H9 (cell line): ENCODE measurements at regions not wholly inside any gene's neighbourhood (a gene's known extent, or its start where the extent isn't known, plus 50 kb on each side); places are given as distances from the start of the nearest gene placed in this dataset.

Source experiments
- DNase-seq: peaks from one replicate; pipeline ENCODE4 v3.0.0-alpha.2; 2017
- H2AFZ ChIP-seq: one replicate; pipeline ENCODE4 v1.6.1; 2013; ENCODE audit warnings: mild to moderate bottlenecking, low read length, control low read depth, moderate library complexity
- H2AK5ac ChIP-seq: 2 replicates; pipeline ENCODE4 v1.6.1; 2013; ENCODE audit warnings: low read length, control low read depth, mixed read lengths; ENCODE audit not compliant: insufficient read length
- H2BK120ac ChIP-seq: one replicate; pipeline ENCODE4 v1.6.1; 2013; ENCODE audit warnings: low read depth, mild to moderate bottlenecking, low read length, control low read depth, inconsistent platforms; ENCODE audit not compliant: poor library complexity, severe bottlenecking
- H2BK12ac ChIP-seq: 2 replicates; pipeline ENCODE4 v1.6.1; 2013; ENCODE audit warnings: low read length, control low read depth, mixed read lengths, low read depth; ENCODE audit not compliant: insufficient read length
- H2BK15ac ChIP-seq: 2 replicates; pipeline ENCODE4 v1.6.1; 2013; ENCODE audit warnings: low read depth, low read length, control low read depth
- H2BK20ac ChIP-seq: one replicate; pipeline ENCODE4 v1.6.1; 2013; ENCODE audit warnings: low read depth, mild to moderate bottlenecking, low read length, control low read depth, inconsistent platforms; ENCODE audit not compliant: poor library complexity, severe bottlenecking
- H2BK5ac ChIP-seq: 2 replicates; pipeline ENCODE4 v1.6.1; 2013; ENCODE audit warnings: low read length, control low read depth, mixed read lengths; ENCODE audit not compliant: insufficient read length
- H3K14ac ChIP-seq: 2 replicates; pipeline ENCODE4 v1.6.1; 2013; ENCODE audit warnings: low read length, control low read depth; ENCODE audit not compliant: insufficient read depth
- H3K18ac ChIP-seq: 2 replicates; pipeline ENCODE4 v1.6.1; 2013; ENCODE audit warnings: low read depth, mild to moderate bottlenecking, mixed read lengths, low read length, control low read depth; ENCODE audit not compliant: insufficient read length
- H3K23ac ChIP-seq: 2 replicates; pipeline ENCODE4 v1.6.1; 2013; ENCODE audit warnings: low read length, control low read depth, mixed read lengths, low read depth; ENCODE audit not compliant: insufficient read length
- H3K23me2 ChIP-seq: 2 replicates; pipeline ENCODE4 v1.6.1; 2013; ENCODE audit warnings: low read depth, mild to moderate bottlenecking, mixed read lengths, low read length, control low read depth; ENCODE audit not compliant: insufficient read length, poor library complexity, severe bottlenecking
- H3K27ac ChIP-seq: 2 replicates; pipeline ENCODE4 v1.5.1; 2013; ENCODE audit warnings: low read length, control low read depth, mixed read lengths, low read depth; ENCODE audit not compliant: insufficient read length
- H3K27me3 ChIP-seq: 2 replicates; pipeline ENCODE4 v1.6.1; 2013; ENCODE audit warnings: low read length, control low read depth, inconsistent platforms; ENCODE audit not compliant: insufficient read depth
- H3K4ac ChIP-seq: 2 replicates; pipeline ENCODE4 v1.6.1; 2013; ENCODE audit warnings: low read depth, mild to moderate bottlenecking, control low read depth, inconsistent platforms, low read length, moderate library complexity
- H3K4me1 ChIP-seq: 2 replicates; pipeline ENCODE4 v1.6.1; 2013; ENCODE audit warnings: low read length, control low read depth, inconsistent platforms; ENCODE audit not compliant: insufficient read depth
- H3K4me2 ChIP-seq: 2 replicates; pipeline ENCODE4 v1.6.1; 2013; ENCODE audit warnings: low read length, control low read depth, mixed read lengths; ENCODE audit not compliant: insufficient read length, insufficient read depth
- H3K56ac ChIP-seq: 2 replicates; pipeline ENCODE4 v1.6.1; 2013; ENCODE audit warnings: low read depth, mild to moderate bottlenecking, mixed read lengths, low read length, control low read depth; ENCODE audit not compliant: insufficient read length
- H3K79me1 ChIP-seq: 2 replicates; pipeline ENCODE4 v1.6.1; 2013; ENCODE audit warnings: low read depth, mild to moderate bottlenecking, moderate library complexity, low read length, control low read depth, inconsistent platforms; ENCODE audit not compliant: insufficient read depth, poor library complexity, severe bottlenecking
- H3K79me2 ChIP-seq: 2 replicates; pipeline ENCODE4 v1.6.1; 2013; ENCODE audit warnings: low read length, control low read depth, inconsistent platforms; ENCODE audit not compliant: insufficient read depth
- H3K9ac ChIP-seq: 2 replicates; pipeline ENCODE4 v1.6.1; 2013; ENCODE audit warnings: low read length, control low read depth, mixed read lengths; ENCODE audit not compliant: insufficient read length; ENCODE audit errors: extremely low read depth
- H3K9me3 ChIP-seq: one replicate; pipeline ENCODE4 v1.6.1; 2013; ENCODE audit warnings: low read depth, low read length, inconsistent platforms; ENCODE audit not compliant: control insufficient read depth
- H3T11ph ChIP-seq: one replicate; pipeline ENCODE4 v1.6.1; 2013; ENCODE audit warnings: mild to moderate bottlenecking, low read length, control low read depth, inconsistent platforms
- H4K20me1 ChIP-seq: one replicate; pipeline ENCODE4 v1.6.1; 2013; ENCODE audit not compliant: control insufficient read depth, insufficient read length, insufficient read depth
- H4K5ac ChIP-seq: 2 replicates; pipeline ENCODE4 v1.6.1; 2013; ENCODE audit warnings: low read depth, mild to moderate bottlenecking, mixed read lengths, low read length, control low read depth; ENCODE audit not compliant: insufficient read length
- H4K8ac ChIP-seq: replicated peaks from 2 replicates; pipeline ENCODE4 v1.6.1; 2013; ENCODE audit warnings: low read length, control low read depth, mixed read lengths, low read depth; ENCODE audit not compliant: insufficient read length
- H4K91ac ChIP-seq: 2 replicates; pipeline ENCODE4 v1.6.1; 2013; ENCODE audit warnings: low read depth, mild to moderate bottlenecking, moderate library complexity, mixed read lengths, low read length, control low read depth; ENCODE audit not compliant: insufficient read length
- H3K27ac Mint-ChIP-seq, 3 experiments: 2 replicates in 2 of 3; 3 replicates in 1 of 3; pipeline ENCODE4 v1.8.0; 2020 to 2021; ENCODE audit warnings: mixed read lengths in 3 of 3, mild to moderate bottlenecking in 1 of 3, moderate library complexity in 1 of 3
- H3K27me3 Mint-ChIP-seq: 2 replicates; pipeline ENCODE4 v1.8.0; 2021; ENCODE audit warnings: low read depth, mild to moderate bottlenecking, moderate library complexity, mixed read lengths
- H3K36me3 Mint-ChIP-seq, 3 experiments: 2 replicates in 2 of 3; 3 replicates in 1 of 3; pipeline ENCODE4 v1.8.0; 2020 to 2021; ENCODE audit warnings: low read depth in 3 of 3, mixed read lengths in 3 of 3; ENCODE audit not compliant: insufficient read depth in 1 of 3
- H3K4me1 Mint-ChIP-seq, 2 experiments: 2 replicates each; pipeline ENCODE4 v1.8.0; 2020; ENCODE audit warnings: mixed read lengths in 2 of 2
- H3K4me3 Mint-ChIP-seq, 2 experiments: 2 replicates in 1 of 2; 3 replicates in 1 of 2; pipeline ENCODE4 v1.8.0; 2020 to 2021; ENCODE audit warnings: mild to moderate bottlenecking in 2 of 2, mixed read lengths in 2 of 2, moderate library complexity in 1 of 2
- H3K9me3 Mint-ChIP-seq, 2 experiments: 2 replicates in 1 of 2; 3 replicates in 1 of 2; pipeline ENCODE4 v1.8.0; 2020; ENCODE audit warnings: mild to moderate bottlenecking in 2 of 2, mixed read lengths in 2 of 2, moderate library complexity in 1 of 2
- WGBS: extraction: QIAGEN DNeasy Blood & Tissue Kit; methylation state at CpG from one replicate; pipeline ENCODE4 v1.1.7; 2013; ENCODE audit warnings: missing lambda C conversion rate, low lambda C conversion rate, mixed read lengths; ENCODE audit not compliant: insufficient read length; ENCODE audit errors: extremely low coverage; 5-methylcytosine and 5-hydroxymethylcytosine counted together
- TF ChIP-seq, protein P1 (sequence below): fragments of 200-600 bp; sonication (generic); conservative IDR thresholded peaks from 3 replicates; pipeline ENCODE4 v1.8.0; 2021; ENCODE audit warnings: antibody characterized with exemption, mild to moderate bottlenecking

DNA sequence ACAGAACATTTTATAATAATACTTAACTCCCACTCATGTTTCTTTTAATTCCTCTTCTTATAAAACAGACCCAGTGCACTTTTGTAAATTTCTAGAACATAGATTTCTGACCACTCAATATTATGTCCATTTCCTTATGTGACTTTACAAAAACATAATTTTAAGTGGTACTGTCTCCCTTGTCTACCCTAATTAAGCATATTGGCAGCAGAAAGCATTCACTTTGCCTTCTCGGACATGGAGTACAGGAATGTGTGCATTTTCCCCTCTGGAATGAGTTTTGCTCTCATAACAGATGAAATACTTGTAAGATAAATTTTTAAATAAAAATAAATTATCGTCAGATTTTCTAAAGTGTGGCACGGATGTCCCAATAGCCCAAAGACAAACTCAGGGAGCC, 129.5 kb upstream of the MDM1 start:
- no peak overlapping the region for H2BK12ac ChIP-seq
- H2BK20ac ChIP-seq = no peak overlapping the region
- Mint-ChIP-seq H3K4me3 (no peak overlapping the region), H3K4me1 (peaks cover 2 to 7% of the 10 kb centered on the region in 2 experiments; a peak in 3 of 4 replicates), H3K27me3 (no peaks in the 10 kb centered on the region; the same call in 1 of the 2 replicates), H3K36me3 (peaks cover 0 to 3% (median 0%) of the 10 kb centered on the region in 3 experiments; a peak in 1 of 7 replicates), H3K27ac (no peak overlapping the region), H3K9me3 (no peaks in the 10 kb centered on the region)
- no peak overlapping the region for H3K9ac ChIP-seq
- H2BK15ac ChIP-seq = no peak overlapping the region
- TF ChIP-seq, protein P1, sequence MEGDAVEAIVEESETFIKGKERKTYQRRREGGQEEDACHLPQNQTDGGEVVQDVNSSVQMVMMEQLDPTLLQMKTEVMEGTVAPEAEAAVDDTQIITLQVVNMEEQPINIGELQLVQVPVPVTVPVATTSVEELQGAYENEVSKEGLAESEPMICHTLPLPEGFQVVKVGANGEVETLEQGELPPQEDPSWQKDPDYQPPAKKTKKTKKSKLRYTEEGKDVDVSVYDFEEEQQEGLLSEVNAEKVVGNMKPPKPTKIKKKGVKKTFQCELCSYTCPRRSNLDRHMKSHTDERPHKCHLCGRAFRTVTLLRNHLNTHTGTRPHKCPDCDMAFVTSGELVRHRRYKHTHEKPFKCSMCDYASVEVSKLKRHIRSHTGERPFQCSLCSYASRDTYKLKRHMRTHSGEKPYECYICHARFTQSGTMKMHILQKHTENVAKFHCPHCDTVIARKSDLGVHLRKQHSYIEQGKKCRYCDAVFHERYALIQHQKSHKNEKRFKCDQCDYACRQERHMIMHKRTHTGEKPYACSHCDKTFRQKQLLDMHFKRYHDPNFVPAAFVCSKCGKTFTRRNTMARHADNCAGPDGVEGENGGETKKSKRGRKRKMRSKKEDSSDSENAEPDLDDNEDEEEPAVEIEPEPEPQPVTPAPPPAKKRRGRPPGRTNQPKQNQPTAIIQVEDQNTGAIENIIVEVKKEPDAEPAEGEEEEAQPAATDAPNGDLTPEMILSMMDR = no peak
- no peak overlapping the region for H4K8ac ChIP-seq
- no peak overlapping the region for H2BK120ac ChIP-seq
- H3K56ac ChIP-seq = no peak overlapping the region
- no peak overlapping the region for H2AFZ ChIP-seq
- H3K27ac ChIP-seq = no peak overlapping the region
- no peak for DNase-seq
- no peak overlapping the region for H2AK5ac ChIP-seq
- H4K20me1 ChIP-seq = no peaks in the 10 kb centered on the region
- no CpG with 5 or more reads among the region's 3 CpGs for WGBS
- H3K79me2 ChIP-seq = no peaks in the 10 kb centered on the region
- H3K4me1 ChIP-seq = no peaks in the 10 kb centered on the region
- H3K4ac ChIP-seq = no peak overlapping the region
- no peak overlapping the region for H3K18ac ChIP-seq
- H4K91ac ChIP-seq = no peak overlapping the region
- no peaks in the 10 kb centered on the region for H3K23me2 ChIP-seq
- no peaks in the 10 kb centered on the region for H3K27me3 ChIP-seq
- no peak overlapping the region for H3T11ph ChIP-seq
- H2BK5ac ChIP-seq = no peak overlapping the region
- H3K9me3 ChIP-seq = no peaks in the 10 kb centered on the region
- H4K5ac ChIP-seq = no peak overlapping the region
- no peak overlapping the region for H3K14ac ChIP-seq
- H3K79me1 ChIP-seq = no peaks in the 10 kb centered on the region
- H3K23ac ChIP-seq = no peak overlapping the region
- H3K4me2 ChIP-seq = no peak overlapping the region
